Calu3 (cell line): ENCODE measurements at regions not wholly inside any gene's neighbourhood (a gene's known extent, or its start where the extent isn't known, plus 50 kb on each side); places are given as distances from the start of the nearest gene placed in this dataset.
"Not testable (repeated sequence)": the region's sequence is repeated elsewhere in the genome, so short reads cannot be mapped to it uniquely, and the experiment has no call there.

Source experiments
- BruUV-seq: library from RNA; stranded (reverse); fragments of 400-500 nt; replicated peaks from 2 replicates; lab custom pipeline; 2021; lab: Mats Ljungman, UMichigan
- CTCF ChIA-PET: fragments of 300-600 bp; sonication (Branson Sonifier 250); formaldehyde crosslinking; loops from one replicate; lab custom pipeline; 2022; ENCODE audit warnings: antibody characterized with exemption; lab: Charles Lee
- DNase-seq: peaks from one replicate; pipeline ENCODE4 v3.0.0; 2022
- H3K27ac Mint-ChIP-seq: one replicate; pipeline ENCODE4 v1.8.0; 2022; ENCODE audit warnings: mixed read lengths; ENCODE audit not compliant: unreplicated experiment
- H3K27me3 Mint-ChIP-seq: one replicate; pipeline ENCODE4 v1.8.0; 2022; ENCODE audit warnings: mixed read lengths; ENCODE audit not compliant: unreplicated experiment
- H3K36me3 Mint-ChIP-seq: one replicate; pipeline ENCODE4 v1.8.0; 2022; ENCODE audit warnings: mild to moderate bottlenecking, moderate library complexity, mixed read lengths; ENCODE audit not compliant: insufficient read depth, unreplicated experiment
- H3K4me1 Mint-ChIP-seq: one replicate; pipeline ENCODE4 v1.8.0; 2022; ENCODE audit warnings: mild to moderate bottlenecking, low read depth, mixed read lengths; ENCODE audit not compliant: unreplicated experiment
- H3K4me3 Mint-ChIP-seq: one replicate; pipeline ENCODE4 v1.8.0; 2022; ENCODE audit warnings: mild to moderate bottlenecking, low read depth, moderate library complexity, mixed read lengths; ENCODE audit not compliant: unreplicated experiment
- H3K9me3 Mint-ChIP-seq: one replicate; pipeline ENCODE4 v1.8.0; 2022; ENCODE audit warnings: low read depth, mixed read lengths; ENCODE audit not compliant: unreplicated experiment
- intact Hi-C: fragments of 100-400 bp; cut with micrococcal nuclease; formaldehyde crosslinking; loops from one replicate; pipeline ENCODE4 v1.10.0; 2022; ENCODE audit not compliant: unreplicated experiment
- TF ChIP-seq, protein P1 (sequence below): fragments of 200-600 bp; IDR thresholded peaks from one replicate; pipeline ENCODE4 v1.8.0; 2022; ENCODE audit warnings: antibody characterized with exemption; ENCODE audit not compliant: unreplicated experiment

DNA sequence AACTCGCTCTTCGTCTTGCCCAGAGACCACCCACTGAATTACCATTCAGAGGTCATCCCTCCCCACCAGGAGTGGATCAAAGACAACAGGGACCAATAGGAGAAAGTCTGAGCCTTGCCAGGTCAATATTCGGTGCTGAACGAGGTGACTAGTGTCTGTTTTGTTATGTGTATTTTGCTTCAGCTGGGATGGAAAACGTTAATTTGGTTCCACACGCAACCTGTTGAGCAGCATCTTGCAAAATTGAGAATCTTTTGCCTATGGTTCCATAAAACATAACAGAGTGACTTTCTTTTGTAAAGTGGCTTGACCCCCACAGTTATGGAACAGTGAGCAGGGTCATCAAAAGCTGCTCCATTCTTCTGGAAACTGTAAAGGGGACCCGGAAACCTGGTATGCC is 168.4 kb downstream of the MSX2 start:
- Mint-ChIP-seq H3K4me3 (no peak overlapping the region), H3K9me3 (no peaks in the 10 kb centered on the region), H3K27me3 (no peaks in the 10 kb centered on the region), H3K4me1 (no peaks in the 10 kb centered on the region), H3K36me3 (no peaks in the 10 kb centered on the region), H3K27ac (no peak overlapping the region)
- TF ChIP-seq, protein P1, sequence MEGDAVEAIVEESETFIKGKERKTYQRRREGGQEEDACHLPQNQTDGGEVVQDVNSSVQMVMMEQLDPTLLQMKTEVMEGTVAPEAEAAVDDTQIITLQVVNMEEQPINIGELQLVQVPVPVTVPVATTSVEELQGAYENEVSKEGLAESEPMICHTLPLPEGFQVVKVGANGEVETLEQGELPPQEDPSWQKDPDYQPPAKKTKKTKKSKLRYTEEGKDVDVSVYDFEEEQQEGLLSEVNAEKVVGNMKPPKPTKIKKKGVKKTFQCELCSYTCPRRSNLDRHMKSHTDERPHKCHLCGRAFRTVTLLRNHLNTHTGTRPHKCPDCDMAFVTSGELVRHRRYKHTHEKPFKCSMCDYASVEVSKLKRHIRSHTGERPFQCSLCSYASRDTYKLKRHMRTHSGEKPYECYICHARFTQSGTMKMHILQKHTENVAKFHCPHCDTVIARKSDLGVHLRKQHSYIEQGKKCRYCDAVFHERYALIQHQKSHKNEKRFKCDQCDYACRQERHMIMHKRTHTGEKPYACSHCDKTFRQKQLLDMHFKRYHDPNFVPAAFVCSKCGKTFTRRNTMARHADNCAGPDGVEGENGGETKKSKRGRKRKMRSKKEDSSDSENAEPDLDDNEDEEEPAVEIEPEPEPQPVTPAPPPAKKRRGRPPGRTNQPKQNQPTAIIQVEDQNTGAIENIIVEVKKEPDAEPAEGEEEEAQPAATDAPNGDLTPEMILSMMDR, result no peak
- intact Hi-C loops, result no loop called here
- CTCF ChIA-PET, result no interaction called here
- no peak for DNase-seq
- BruUV-seq, result no TSS peak

DNA sequence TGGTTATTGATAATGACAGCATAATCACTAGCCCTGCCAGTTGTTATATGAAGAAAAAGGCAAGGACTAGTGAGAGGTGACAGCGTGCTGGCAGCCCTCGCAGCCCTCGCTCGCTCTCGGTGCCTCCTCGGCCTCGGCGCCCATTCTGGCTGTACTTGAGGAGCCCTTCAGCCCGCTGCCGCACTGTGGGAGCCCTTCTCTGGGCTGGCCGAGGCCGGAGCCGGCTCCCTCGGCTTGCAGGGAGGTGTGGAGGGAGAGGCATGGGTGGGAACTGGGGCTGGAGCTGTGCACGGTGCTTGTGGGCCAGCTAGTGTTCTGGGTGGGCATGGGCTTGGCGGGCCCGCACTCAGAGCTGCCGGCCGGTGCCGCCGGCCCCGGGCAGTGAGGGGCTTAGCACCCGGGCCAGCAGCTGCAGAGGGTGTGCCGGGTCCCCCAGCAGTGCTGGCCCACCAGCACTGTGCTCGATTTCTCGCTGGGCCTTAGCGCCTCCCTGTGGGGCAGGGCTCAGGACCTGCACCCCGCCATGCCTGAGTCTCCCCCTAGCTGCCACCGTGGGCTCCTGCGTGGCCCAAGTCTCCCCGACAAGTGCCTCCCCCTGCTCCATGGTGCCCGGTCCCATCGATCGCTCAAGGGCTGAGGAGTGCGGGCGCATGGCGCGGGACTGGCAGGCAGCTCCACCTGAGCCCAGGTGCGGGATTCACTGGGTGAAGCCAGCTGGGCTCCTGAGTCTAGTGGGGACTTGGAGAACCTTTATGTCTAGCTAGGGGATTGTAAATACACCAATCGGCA is 156.2 kb downstream of the MSX2 start:
- H3K36me3 Mint-ChIP-seq, H3K27me3 Mint-ChIP-seq, intact Hi-C loops, DNase-seq, H3K27ac Mint-ChIP-seq, CTCF ChIA-PET, H3K4me3 Mint-ChIP-seq, BruUV-seq, H3K4me1 Mint-ChIP-seq: not testable (repeated sequence)
- peaks cover 11% of the 10 kb centered on the region for H3K9me3 Mint-ChIP-seq

DNA sequence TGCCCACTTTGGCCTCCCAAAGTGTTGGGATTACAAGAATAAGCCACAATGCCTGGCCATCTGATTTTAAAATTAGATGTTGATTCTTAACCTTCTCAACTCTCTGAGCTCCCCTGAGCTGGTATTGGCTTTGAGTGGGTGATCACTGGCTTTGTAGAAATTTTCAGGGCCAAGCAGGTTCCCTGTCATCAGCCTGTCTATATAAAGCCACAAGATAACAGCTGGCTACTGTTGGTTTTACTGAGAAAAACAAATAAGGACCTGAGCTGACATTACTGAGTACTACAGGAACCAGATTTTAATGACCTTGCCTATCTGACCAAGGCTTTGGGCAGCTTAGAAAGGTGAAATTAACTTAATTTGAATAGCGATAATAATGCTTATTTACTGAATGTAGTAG is 153.6 kb downstream of the MSX2 start:
- Mint-ChIP-seq H3K4me1 (no peaks in the 10 kb centered on the region), H3K9me3 (peaks cover 7% of the 10 kb centered on the region)

DNA sequence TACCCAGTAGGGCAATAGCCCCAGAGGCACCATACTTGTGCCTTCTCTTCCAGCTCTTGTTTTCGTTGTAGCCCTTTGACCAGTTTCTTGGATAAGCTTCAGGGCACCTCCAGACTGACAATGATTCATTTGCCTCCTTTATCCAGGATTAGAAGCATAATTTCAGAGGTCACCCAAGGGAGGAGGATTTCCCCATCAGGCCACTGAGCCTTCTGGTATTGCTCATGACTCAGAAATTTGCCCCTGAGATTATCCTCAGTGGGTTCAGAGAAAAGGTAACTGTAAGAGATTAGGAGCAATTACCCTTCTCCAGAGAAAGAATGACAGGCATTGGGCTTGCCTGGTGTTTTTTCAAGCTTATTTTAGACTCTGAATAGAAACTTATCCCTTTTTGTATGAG is 147.9 kb downstream of the MSX2 start:
- TF ChIP-seq, protein P1, result no peak
- no peak for DNase-seq
- peaks cover 43% of the 10 kb centered on the region for H3K27me3 Mint-ChIP-seq
- no peaks in the 10 kb centered on the region for H3K36me3 Mint-ChIP-seq
- intact Hi-C loops, result no loop called here
- CTCF ChIA-PET, result no interaction called here
- H3K9me3 Mint-ChIP-seq, result peaks cover 6% of the 10 kb centered on the region
- no peaks in the 10 kb centered on the region for H3K4me1 Mint-ChIP-seq
- no peak overlapping the region for H3K27ac Mint-ChIP-seq
- no peak overlapping the region for H3K4me3 Mint-ChIP-seq
- no TSS peak for BruUV-seq

More for the DNA sequence above, 153.6 kb downstream of the MSX2 start:
- Mint-ChIP-seq H3K4me3 (no peak overlapping the region), H3K36me3 (no peaks in the 10 kb centered on the region), H3K27me3 (peaks cover 17% of the 10 kb centered on the region), H3K27ac (no peak overlapping the region)
- BruUV-seq, result no TSS peak
- intact Hi-C loops, result no loop called here
- TF ChIP-seq, protein P1, result no peak
- DNase-seq, result no peak
- CTCF ChIA-PET, result no interaction called here

DNA sequence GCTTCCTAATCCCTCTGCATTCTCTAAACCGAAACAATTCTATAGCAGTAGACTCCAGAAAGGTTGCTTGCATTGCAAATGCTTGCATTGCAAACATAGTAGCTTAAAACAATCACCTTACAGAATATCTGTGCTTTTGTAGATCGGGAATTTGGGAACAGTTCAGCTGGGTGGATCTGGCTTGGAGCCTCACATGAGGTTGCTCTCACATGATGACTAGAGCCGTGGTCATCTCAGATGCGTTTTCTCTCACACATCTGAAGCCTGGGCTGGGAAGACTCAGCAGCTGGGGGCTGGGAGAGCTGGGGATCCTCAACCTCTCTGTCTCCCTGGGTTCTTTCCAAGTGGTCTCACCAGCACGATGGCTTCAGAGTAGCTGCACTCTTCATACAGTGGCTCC is 127.8 kb downstream of the MSX2 start:
- TF ChIP-seq, protein P1, result no peak
- no peaks in the 10 kb centered on the region for H3K9me3 Mint-ChIP-seq
- no TSS peak for BruUV-seq
- peaks cover 39% of the 10 kb centered on the region for H3K27me3 Mint-ChIP-seq
- CTCF ChIA-PET, result no interaction called here
- no peak overlapping the region for H3K27ac Mint-ChIP-seq
- no peaks in the 10 kb centered on the region for H3K4me1 Mint-ChIP-seq
- intact Hi-C loops, result no loop called here
- no peak overlapping the region for H3K4me3 Mint-ChIP-seq
- H3K36me3 Mint-ChIP-seq, result no peaks in the 10 kb centered on the region
- DNase-seq, result no peak
